Activated T-cell treated with anti-CD3 and anti-CD28 coated beads for 24 hours (primary cell): ENCODE measurements at regions not wholly inside any gene's neighbourhood (a gene's known extent, or its start where the extent isn't known, plus 50 kb on each side); places are given as distances from the start of the nearest gene placed in this dataset.

ENCODE experiments used
- DNase-seq: peaks from one replicate; pipeline ENCODE4 v3.0.0-alpha.2; 2020; ENCODE audit warnings: low read depth

- no peak for DNase-seq
Measured at GRCh38 chr9:89912605-89912953, 307.8 kb downstream of the GADD45G start.

- DNase-seq: no peak
Measured at GRCh38 chr9:89915187-89915586, 310.4 kb downstream of the GADD45G start.

DNA sequence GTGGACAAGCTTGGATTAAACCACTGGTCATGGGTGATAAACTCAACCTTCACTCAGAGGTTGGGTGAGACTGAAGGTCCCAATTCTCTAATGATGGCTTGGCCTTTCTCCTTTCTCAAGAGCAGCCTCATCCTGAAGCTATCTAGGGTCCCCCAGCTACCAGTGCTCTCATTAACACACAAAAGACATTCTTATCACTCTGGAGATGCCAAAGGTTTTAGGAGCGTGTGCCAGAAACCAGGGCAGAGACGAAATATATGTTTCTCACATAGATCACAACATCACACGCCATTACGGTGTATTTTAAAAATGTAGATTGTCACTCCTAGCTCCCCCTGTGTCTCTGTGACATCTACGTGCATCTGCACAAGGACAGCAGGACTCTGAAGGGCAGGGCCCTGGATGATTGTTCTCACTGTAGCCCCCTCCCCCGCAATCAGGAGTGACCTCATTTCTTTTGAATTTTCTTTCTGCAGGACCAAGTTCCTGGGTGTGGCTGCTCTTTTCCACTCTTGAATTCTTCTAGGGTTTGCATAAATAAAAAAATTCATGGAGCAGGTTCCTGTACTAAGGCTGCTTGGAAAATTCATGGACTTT, 311.3 kb downstream of the GADD45G start:
- no peak for DNase-seq

- no peak for DNase-seq
Measured at GRCh38 chr9:89917861-89918260, 313.0 kb downstream of the GADD45G start.

GRCh38 chr9:89919171-89919681, 314.4 kb downstream of the GADD45G start:
- DNase-seq: peak; percentile 17

GRCh38 chr9:89920131-89920530, 315.3 kb downstream of the GADD45G start:
- no peak for DNase-seq

DNA sequence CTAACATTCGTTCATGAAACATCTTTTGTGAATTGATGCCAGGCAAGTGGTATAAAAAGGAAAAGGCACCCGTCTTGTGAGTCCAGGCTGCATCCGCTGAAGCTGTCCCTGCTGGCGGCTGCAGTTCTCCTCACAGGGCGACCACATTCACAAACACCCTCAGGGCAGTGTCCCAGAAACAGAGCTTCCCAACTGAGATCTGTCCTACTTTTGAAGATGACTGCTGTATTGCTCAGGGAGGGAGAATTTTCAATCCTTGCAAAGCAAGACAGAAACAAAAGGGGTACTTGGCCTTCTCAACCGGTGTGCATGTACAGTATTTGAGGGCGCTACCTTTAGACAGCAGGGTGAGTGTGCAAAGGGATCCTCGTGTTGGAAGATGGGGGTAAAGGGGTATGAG, 316.1 kb downstream of the GADD45G start:
- no peak for DNase-seq

DNA sequence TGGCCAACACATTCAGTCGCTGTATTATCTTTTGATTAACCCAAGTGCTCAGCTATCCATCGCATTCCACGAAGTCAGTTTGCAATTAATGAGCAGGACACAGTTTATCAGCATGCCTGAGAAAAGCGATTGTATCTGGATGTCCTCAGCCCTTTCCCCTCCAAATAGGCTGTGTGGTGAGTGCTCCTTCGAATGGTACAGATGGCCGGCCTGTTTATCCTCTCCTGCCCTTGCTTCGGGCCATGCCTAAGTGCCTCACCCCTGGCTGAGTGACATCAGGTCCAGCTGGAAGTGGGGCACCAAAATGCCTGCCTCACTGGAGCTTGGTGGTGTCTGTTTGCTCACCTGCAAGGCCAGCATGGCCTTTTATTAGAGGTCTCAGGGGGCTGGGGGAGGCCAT, 317.3 kb downstream of the GADD45G start:
- DNase-seq: no peak

- DNase-seq: no peak
Measured at GRCh38 chr9:89923174-89923573, 318.4 kb downstream of the GADD45G start.

GRCh38 chr9:89923961-89924504, 319.2 kb downstream of the GADD45G start:
- DNase-seq: peak; percentile 49

DNA sequence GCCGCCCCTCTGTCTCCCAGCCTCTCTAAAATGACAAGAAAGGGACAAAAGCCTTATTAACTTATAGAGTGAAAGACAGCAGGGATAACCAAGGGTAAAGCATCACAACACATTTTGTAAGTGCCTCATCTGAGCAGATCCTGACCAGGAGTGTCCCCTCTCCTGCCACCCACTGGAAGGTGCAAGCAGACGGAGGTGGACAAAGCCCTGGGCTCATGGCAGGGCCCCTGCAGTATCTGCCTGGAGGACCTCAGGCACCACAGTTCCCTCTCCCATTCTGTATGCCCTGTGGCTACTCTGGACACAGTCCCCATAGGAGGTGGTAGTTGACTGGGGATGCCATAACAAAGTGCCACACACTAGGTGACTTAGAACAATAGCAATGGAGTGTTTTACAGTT, 319.8 kb downstream of the GADD45G start:
- no peak for DNase-seq

DNA sequence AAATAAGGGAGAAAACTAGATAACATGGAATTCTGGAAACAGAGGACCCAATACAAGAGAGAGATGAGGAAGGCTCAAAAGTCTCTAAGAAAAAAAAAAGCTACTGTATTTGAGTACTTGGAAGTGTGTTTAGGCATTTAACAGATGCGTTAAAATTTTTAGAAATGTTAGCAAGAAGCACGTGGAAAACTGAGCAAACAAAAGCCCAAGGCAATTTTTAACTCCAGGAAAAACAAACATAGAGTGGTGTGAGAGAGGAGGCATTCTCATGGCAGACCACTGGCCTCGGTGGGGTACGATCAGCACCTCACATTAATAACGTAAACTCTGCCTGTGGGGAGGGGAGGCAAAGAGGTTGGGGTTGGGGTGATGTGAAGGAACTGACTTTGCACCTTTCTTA, 321.4 kb downstream of the GADD45G start:
- DNase-seq: no peak

GRCh38 chr9:89926691-89927220, 321.9 kb downstream of the GADD45G start:
- no peak for DNase-seq

- DNase-seq: no peak
Measured at GRCh38 chr9:89928106-89928505, 323.3 kb downstream of the GADD45G start.

DNA sequence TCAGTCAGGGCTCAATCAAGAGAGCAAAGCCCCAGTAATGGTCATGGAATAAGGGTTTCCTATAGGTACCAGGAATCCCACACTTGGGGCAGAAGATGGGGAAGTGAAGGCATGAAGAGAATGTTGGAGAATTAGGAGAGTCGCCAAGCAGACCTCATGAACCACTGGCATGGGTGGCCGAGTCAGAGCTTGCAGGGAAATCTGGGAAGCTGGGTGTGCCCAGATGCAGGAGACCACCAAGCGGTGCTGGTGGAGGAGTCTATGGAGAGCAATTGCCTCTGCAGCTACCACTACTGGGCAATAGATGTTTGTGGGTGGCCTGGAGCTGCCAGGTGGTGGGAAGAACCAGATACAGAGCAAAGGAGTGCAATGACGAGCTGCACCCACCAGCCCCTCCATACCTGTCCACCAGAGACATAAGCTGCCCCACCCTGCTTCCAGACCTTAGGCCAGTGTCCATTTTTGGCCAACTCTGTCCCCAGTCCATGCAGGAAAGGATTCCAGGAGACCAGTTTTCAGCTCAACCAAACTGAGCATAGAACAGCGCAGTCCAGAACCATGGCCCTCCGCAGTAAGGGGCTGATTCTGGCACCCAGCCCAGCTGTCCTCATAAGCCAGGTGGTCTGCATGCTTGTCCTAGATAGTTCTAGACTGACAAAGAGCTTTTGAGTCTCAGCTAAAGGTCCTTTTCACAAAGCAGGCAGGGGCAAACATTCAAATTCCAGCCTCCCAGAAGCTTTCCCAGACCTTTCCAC, 323.9 kb downstream of the GADD45G start:
- DNase-seq: no peak

- no peak for DNase-seq
Measured at GRCh38 chr9:89929315-89929672, 324.5 kb downstream of the GADD45G start.

DNA sequence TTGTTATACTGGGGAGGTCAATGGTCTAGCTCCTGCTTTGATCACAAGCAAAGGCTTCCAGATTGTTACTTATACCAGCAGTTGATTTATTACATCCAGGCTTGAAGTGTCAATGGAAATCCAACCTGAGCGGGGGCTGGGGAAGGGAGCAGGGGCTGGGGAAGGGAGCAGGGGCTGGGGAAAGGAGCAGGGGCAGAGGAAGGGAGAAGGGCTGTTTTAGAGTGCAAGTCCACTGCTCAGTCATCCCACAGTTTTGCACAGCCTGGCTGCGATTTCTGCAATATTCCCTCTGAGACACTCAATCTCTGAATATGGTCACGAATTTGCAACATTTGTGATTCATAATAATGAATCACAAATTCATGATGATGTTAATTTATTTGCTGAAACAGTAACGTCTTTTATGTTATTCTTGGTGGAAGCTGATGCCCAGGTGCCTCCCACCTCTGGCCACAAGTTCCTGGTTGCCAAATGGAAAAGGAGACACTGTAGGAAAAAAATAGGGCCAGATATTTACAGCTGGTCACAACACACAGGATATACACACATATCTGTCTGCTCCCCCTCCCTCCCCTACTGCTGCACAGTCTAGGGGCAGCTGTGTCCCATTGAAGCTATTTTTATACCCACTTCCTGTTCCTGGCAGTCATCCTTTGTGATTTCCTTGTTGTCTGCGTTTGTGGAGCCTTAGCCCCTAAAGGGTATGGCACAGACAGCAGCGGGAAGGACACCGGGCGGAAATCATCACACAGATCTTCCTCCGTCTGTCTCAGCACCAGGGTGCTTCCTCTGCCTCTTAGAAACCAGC, 325.1 kb downstream of the GADD45G start:
- no peak for DNase-seq

DNA sequence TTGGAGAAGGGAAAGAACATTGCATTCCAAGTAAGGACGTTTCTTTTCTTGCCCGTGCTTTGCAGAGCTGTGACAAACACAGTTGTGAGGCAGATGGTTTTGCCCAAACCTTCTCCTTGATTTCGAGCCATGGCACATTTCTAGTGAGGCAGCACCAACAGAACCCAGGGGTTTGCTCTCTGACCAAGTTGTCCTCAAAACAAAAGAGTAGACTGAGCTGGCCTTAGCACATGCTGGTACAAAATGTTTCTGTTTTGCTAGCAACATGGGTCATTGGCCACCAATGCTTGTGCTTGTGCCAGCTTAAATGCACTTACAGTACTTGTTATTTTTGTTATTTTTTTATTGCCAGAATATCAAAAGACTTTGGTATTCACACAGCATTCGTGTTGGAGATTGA, 328.8 kb downstream of the GADD45G start:
- no peak for DNase-seq

DNA sequence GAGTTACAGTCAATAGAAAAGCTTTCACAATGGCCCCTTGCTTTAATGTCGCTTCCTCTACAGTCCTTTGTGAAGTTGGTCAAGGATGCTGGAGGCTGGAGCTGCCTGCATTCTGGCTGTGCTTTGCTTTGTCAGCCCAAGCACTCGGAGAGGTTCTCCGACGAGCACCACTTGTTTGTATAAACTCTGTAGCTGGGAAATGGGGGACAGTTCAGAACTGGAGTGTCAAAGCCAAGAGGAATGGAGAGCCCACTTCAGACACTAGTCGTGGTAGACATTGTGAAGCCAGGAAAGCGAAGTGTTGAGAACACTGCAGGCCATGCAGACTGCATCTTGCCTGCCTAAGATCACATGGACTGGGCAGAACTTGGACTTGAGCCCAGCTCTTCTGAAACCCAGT, 330.3 kb downstream of the GADD45G start:
- no peak for DNase-seq

DNA sequence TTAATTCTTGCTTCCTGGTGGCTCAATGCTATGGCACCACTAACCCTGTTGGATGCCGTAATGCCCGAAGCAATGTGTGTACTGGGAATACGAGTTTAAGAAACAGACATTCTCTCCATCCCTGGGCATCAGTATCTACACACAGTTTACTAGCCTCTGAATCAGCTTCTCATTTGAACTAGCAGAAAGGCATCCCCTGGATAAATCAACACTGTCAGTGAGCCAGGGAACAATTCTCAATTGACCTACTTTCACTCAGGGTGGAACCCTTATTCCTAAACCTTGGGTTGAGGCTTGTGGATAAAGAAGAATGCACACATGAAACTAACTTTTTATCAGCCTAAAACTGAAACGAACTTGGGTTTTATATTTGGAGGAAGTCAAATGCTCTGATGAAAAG, 331.0 kb downstream of the GADD45G start:
- DNase-seq: no peak

DNA sequence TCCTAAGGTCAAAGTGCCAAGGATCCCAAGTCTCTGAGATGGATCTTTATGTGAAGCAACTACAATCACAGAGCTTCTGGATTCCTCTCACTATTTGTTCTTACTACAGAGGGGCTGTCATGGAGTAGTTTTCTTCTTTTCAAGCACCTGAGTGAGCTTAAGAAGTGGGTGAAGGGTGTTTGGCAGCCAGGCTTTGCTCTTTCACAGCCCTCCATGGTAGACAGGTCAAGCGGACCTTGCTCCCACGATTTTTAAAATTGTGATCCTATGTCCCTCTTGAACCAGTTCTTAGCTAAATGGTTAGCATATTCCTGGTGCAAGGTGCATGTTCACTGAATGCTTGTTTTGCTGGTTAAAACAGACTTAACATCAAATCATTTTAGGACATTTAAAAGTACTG, 332.2 kb downstream of the GADD45G start:
- no peak for DNase-seq

DNA sequence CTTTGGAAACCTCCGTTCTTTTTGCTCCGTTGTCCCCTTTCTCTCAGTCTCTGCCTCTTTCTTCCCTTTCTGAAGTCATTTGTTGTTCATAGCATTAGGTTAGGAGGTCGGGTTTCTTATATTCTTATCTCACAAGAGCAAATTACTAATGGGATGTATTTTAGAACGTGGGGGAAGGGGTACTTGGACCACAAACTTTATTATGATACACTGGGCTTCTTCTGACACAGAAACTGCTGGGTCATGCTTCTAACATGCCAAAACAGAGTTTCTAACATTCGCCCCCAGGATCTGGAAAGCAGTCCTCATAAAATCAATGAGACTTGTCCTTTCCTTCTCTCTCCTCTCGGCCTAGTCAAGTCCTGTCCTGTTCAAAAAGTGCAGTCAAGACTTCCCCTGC, 334.4 kb downstream of the GADD45G start:
- DNase-seq: no peak
